A549 (cell line): ENCODE measurements at regions not wholly inside any gene's neighbourhood (a gene's known extent, or its start where the extent isn't known, plus 50 kb on each side); places are given as distances from the start of the nearest gene placed in this dataset.

Experiments
- CBX8 ChIP-seq: fragments of 200-600 bp; sonication (generic); IDR thresholded peaks from 2 replicates; pipeline ENCODE4 v1.6.1; 2016
- EHMT2 ChIP-seq: fragments of 200-600 bp; sonication (generic); IDR thresholded peaks from 2 replicates; pipeline ENCODE4 v1.6.1; 2016; ENCODE audit warnings: antibody characterized with exemption, low read depth, mild to moderate bottlenecking, moderate library complexity
- KDM1A ChIP-seq: fragments of 200-600 bp; sonication (generic); IDR thresholded peaks from 2 replicates; pipeline ENCODE4 v1.6.1; 2016; ENCODE audit warnings: low read depth, mild to moderate bottlenecking
- MAZ ChIP-seq: fragments of 150-350 bp; IDR thresholded peaks from 2 replicates; pipeline ENCODE4 v1.6.1; 2014; ENCODE audit warnings: antibody characterized with exemption, low read depth, low read length, borderline replicate concordance
- POLR2A ChIP-seq: IDR thresholded peaks from 2 replicates; pipeline ENCODE4 v1.6.1; 2012; ENCODE audit warnings: mild to moderate bottlenecking, low read length
- POLR2AphosphoS2 ChIP-seq: conservative IDR thresholded peaks from 2 replicates; pipeline ENCODE4 v1.6.1; 2012; ENCODE audit warnings: low read length, improper control_type of control experiment, inconsistent platforms
- SREBF2 ChIP-seq: fragments of 450-650 bp; IDR thresholded peaks from 2 replicates; pipeline ENCODE4 v1.6.1; 2014; ENCODE audit warnings: mild to moderate bottlenecking, moderate library complexity
- ZFP36 ChIP-seq: fragments of 450-650 bp; IDR thresholded peaks from 2 replicates; pipeline ENCODE4 v1.6.1; 2014; ENCODE audit warnings: borderline replicate concordance; ENCODE audit not compliant: partially characterized antibody
- TF ChIP-seq, protein P1 (sequence below): fragments of >200 bp; sonication (Bioruptor Twin); formaldehyde crosslinking; IDR thresholded peaks from 3 replicates; pipeline ENCODE4 v1.5.1; 2016
- TF ChIP-seq, protein P2 (sequence below): fragments of >200 bp; sonication (Bioruptor Twin); formaldehyde crosslinking; IDR thresholded peaks from 3 replicates; pipeline ENCODE4 v1.6.1; 2016
- TF ChIP-seq, protein P3 (sequence below): fragments of 450-650 bp; IDR thresholded peaks from 2 replicates; pipeline ENCODE4 v1.6.1; 2014; ENCODE audit warnings: antibody characterized with exemption

DNA sequence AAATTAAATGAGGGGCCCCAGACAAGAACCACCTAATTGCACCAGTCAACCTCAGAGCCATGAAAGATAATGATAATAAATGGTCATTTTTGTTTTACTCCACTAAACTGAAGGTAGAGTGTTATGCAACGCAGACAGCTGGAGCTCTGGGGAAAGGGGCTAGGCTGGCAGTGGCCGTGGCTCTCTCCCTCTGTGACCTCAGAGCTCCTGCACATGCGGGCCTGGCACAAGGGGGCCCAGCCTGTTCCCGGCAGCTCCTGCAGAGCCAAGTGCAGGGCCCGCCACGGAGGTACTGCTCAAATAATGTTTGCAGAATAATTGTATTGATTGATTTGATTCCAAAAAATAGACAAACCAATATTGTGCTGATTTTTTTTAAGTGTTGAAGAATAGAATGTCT, 109.5 kb downstream of the SALL1 start:
- TF ChIP-seq, protein P1, sequence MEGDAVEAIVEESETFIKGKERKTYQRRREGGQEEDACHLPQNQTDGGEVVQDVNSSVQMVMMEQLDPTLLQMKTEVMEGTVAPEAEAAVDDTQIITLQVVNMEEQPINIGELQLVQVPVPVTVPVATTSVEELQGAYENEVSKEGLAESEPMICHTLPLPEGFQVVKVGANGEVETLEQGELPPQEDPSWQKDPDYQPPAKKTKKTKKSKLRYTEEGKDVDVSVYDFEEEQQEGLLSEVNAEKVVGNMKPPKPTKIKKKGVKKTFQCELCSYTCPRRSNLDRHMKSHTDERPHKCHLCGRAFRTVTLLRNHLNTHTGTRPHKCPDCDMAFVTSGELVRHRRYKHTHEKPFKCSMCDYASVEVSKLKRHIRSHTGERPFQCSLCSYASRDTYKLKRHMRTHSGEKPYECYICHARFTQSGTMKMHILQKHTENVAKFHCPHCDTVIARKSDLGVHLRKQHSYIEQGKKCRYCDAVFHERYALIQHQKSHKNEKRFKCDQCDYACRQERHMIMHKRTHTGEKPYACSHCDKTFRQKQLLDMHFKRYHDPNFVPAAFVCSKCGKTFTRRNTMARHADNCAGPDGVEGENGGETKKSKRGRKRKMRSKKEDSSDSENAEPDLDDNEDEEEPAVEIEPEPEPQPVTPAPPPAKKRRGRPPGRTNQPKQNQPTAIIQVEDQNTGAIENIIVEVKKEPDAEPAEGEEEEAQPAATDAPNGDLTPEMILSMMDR = no peak
- TF ChIP-seq POLR2AphosphoS2 (no peak), CBX8 (no peak), EHMT2 (no peak), ZFP36 (no peak), POLR2A (no peak), MAZ (no peak), SREBF2 (no peak), KDM1A (no peak)
- TF ChIP-seq, protein P2, sequence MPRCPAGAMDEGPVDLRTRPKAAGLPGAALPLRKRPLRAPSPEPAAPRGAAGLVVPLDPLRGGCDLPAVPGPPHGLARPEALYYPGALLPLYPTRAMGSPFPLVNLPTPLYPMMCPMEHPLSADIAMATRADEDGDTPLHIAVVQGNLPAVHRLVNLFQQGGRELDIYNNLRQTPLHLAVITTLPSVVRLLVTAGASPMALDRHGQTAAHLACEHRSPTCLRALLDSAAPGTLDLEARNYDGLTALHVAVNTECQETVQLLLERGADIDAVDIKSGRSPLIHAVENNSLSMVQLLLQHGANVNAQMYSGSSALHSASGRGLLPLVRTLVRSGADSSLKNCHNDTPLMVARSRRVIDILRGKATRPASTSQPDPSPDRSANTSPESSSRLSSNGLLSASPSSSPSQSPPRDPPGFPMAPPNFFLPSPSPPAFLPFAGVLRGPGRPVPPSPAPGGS = no peak
- TF ChIP-seq, protein P3, sequence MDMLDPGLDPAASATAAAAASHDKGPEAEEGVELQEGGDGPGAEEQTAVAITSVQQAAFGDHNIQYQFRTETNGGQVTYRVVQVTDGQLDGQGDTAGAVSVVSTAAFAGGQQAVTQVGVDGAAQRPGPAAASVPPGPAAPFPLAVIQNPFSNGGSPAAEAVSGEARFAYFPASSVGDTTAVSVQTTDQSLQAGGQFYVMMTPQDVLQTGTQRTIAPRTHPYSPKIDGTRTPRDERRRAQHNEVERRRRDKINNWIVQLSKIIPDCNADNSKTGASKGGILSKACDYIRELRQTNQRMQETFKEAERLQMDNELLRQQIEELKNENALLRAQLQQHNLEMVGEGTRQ = no peak
